Natural killer cell treated with Interleukin-12 subunit alpha and Interleukin-12 subunit beta and Interleukin-15 and Interleukin-18, amount 100 ng/mL, for 72 hours (primary cell): ENCODE measurements at regions not wholly inside any gene's neighbourhood (a gene's known extent, or its start where the extent isn't known, plus 50 kb on each side); places are given as distances from the start of the nearest gene placed in this dataset.
A peak's percentile ranks its signal among the peaks of the same experiment; 100 is the strongest.
"Not testable (repeated sequence)": the region's sequence is repeated elsewhere in the genome, so short reads cannot be mapped to it uniquely, and the experiment has no call there.

Source experiments
- ATAC-seq, 2 donors: fragments of 150-1000 bp; cut with Tn5 transposase in 1 of 2; sonication (Bioruptor Pico), chemical (Tn5 transposase) in 1 of 2; 2 replicates each; pipeline ENCODE4 v1.10.0; 2021
- DNase-seq: peaks from one replicate; pipeline ENCODE4 v3.0.0; 2022; ENCODE audit warnings: low spot score
- H3K27ac Mint-ChIP-seq, 2 donors: 1 replicate in 1 of 2; 2 replicates in 1 of 2; pipeline ENCODE4 v1.8.0; 2022; ENCODE audit warnings: mixed read lengths in 2 of 2, mild to moderate bottlenecking in 1 of 2, moderate library complexity in 1 of 2
- H3K27me3 Mint-ChIP-seq, 2 donors: 1 replicate in 1 of 2; 2 replicates in 1 of 2; pipeline ENCODE4 v1.8.0; 2022; ENCODE audit warnings: mixed read lengths in 2 of 2
- H3K36me3 Mint-ChIP-seq: one replicate; pipeline ENCODE4 v1.8.0; 2022; ENCODE audit warnings: mixed read lengths
- H3K4me1 Mint-ChIP-seq, 2 donors: 1 replicate in 1 of 2; 2 replicates in 1 of 2; pipeline ENCODE4 v1.8.0; 2022; ENCODE audit warnings: low read depth in 2 of 2, mixed read lengths in 2 of 2, mild to moderate bottlenecking in 1 of 2
- H3K4me3 Mint-ChIP-seq: one replicate; pipeline ENCODE4 v1.8.0; 2022; ENCODE audit warnings: mixed read lengths
- H3K9me3 Mint-ChIP-seq: 2 replicates; pipeline ENCODE4 v1.8.0; 2022; ENCODE audit warnings: mixed read lengths

DNA sequence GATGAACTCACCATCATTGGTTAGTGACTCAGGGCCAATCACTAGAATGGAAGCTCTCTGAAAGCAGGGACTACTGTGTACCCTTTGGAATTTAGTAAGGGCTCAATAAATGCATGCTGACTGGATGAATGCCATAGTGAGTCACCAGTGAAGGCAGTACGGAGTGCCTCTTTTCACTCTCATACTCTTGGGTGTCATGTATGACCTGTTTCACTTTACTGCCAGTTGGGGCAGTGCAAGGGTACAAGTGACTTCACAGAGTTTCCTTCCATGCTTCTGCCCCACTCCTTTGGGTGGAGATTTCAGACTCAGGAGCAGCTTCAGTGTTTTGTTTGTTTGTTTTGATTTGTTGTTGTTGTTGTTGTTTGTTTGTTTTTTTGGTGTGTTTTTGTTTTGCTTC, 57.7 kb downstream of the SOX3 start:
- Mint-ChIP-seq H3K4me1 (no peaks in the 10 kb centered on the region), H3K9me3 (no peaks in the 10 kb centered on the region), H3K4me3 (no peak overlapping the region)

DNA sequence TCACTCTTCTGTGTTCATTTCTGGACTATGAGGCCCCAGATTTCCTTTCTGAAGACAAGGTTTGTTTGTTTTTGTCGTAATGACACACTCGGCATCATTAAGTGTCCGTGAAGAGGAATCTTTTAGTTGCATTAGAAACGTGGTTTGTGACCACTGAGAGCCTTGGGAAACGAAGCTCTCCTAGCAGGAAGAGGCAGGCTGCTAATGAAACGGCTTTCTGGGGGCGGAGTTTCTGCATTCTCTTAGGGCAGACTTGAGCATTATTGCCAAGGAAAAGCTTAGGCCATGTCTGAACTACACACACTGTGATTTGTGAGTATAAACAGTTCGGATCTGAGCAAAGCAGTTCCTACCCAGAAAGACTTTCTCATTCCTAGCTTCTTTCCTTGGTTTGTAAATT, 64.0 kb downstream of the SOX3 start:
- Mint-ChIP-seq H3K36me3 (no peaks in the 10 kb centered on the region), H3K9me3 (no peaks in the 10 kb centered on the region), H3K27me3 (peaks cover 0 to 2% of the 10 kb centered on the region in 2 donors), H3K4me3 (no peak overlapping the region), H3K4me1 (no peaks in the 10 kb centered on the region), H3K27ac (no peak overlapping the region)
- DNase-seq (no peak), ATAC-seq (no peak)

More for the DNA sequence above, 57.7 kb downstream of the SOX3 start:
- Mint-ChIP-seq H3K27ac (no peak overlapping the region), H3K27me3 (peaks cover 0 to 5% of the 10 kb centered on the region in 2 donors), H3K36me3 (no peaks in the 10 kb centered on the region)
- DNase-seq (no peak), ATAC-seq (no peak)

DNA sequence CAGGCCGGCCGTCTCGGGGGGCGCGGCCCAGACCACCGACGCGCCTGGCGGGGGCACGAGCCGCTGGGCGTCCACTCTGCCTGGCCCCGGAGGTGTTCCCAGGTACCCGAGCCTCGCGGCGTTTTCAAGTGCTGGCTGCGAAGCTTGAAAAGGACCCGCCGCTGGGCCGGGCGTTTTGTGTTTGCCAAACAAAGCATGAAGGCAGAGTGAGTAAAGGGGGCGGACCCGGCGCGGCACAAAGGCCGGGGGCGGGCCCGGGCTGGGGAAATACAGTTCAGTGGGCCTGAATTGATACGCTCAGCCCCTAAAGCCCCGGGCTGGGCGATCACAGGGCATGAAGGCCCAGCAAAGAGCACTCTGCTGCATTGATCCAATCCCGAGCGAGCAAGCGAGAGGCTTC, 65.4 kb downstream of the SOX3 start:
- H3K4me1 Mint-ChIP-seq: no peaks in the 10 kb centered on the region
- H3K4me3 Mint-ChIP-seq: no peak overlapping the region
- no peaks in the 10 kb centered on the region for H3K9me3 Mint-ChIP-seq
- ATAC-seq (peak in 1 of 2 donors; percentile 40), DNase-seq (no peak)
- H3K27me3 Mint-ChIP-seq: peaks cover 0 to 5% of the 10 kb centered on the region in 2 donors
- no peaks in the 10 kb centered on the region for H3K36me3 Mint-ChIP-seq
- H3K27ac Mint-ChIP-seq: no peak overlapping the region

DNA sequence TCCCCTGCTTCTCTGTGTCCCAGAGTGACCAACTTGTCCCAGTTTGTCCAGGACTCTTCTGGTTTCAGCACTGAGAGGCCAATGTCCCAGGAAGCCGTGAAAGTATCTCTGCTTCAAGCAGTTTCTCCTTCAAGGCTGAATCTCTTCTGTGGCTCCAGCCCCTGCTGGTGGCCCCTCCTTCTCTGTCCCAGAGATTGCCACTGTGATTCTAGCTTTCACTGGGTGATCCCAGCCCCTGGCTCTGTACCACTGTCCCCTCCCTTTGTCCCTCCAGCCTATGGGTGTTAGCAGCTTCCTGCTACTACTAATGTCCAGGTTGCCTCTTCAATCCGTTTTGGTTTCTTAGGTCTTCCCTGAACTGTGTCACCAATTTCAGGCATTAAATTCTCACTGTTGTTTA, 70.5 kb downstream of the SOX3 start:
- Mint-ChIP-seq H3K4me3 (no peak overlapping the region), H3K27ac (no peak overlapping the region), H3K27me3 (peaks cover 0 to 4% of the 10 kb centered on the region in 2 donors), H3K4me1 (no peaks in the 10 kb centered on the region), H3K36me3 (no peaks in the 10 kb centered on the region), H3K9me3 (no peaks in the 10 kb centered on the region)
- ATAC-seq (no peak), DNase-seq (no peak)

DNA sequence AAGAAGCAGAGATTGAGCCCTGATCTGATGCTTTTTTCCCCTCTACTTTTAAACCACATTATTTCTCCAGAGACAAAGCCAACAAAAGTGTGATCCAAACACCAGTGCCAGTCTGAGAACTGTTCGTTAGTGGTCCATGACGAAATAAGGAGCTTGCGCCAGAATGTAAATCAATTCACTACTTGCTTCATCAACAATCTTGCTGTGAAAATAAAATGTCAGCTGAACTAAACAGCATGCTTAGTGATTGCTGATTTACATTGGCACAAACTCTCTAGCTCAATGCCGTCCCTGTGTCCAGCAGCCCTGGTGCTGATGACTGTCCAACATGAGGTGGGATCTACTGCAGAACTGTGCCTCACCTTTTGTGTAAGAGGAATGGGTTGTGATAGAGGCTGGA, 71.3 kb downstream of the SOX3 start:
- ATAC-seq: no peak

DNA sequence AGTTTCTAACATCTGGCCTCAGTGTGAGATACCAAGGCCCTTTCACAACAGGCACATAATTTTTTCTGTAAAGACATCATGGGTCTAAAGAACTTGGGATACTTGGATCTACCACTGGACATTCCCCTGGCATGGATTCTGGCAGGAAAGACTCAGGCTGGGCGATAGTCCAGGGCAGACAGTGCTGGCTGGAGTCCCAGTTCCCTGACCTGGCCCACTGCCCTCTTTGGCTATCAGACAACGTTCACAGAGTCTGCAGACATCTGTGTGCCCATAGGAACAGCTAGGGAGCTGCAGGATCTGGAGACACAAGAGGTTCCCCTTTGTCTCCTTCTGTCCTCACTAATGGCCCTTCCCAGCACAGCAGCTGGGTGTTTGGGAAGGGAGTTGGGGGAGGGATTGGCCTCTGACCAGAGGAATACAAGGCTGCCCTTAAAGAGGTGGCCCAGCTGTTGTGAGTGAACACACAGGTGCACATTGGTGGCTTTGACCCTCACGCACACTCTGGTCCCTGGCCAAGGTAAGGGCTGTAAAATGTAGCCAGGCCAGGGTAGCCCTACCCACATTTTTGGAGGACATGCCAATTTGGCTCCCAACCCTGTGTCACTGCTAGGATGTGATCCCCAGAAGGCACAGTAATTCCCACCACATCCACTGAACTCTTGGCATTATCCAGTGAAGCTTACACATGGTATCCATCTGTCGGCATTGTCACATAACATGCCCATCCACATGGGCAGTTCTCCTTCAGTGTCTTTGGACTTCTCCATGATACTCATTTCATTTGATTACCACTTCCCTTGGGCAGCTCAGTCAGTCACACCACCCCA, 72.3 kb downstream of the SOX3 start:
- ATAC-seq (peak in 1 of 2 donors; percentile 26), DNase-seq (no peak)
- Mint-ChIP-seq H3K27me3 (peaks cover 0 to 6% of the 10 kb centered on the region in 2 donors), H3K4me3 (no peak overlapping the region), H3K27ac (no peak overlapping the region), H3K9me3 (peaks cover 4% of the 10 kb centered on the region), H3K4me1 (no peaks in the 10 kb centered on the region), H3K36me3 (no peaks in the 10 kb centered on the region)

More for the DNA sequence above, 71.3 kb downstream of the SOX3 start:
- peaks cover 4% of the 10 kb centered on the region for H3K9me3 Mint-ChIP-seq
- no peaks in the 10 kb centered on the region for H3K36me3 Mint-ChIP-seq
- no peaks in the 10 kb centered on the region for H3K4me1 Mint-ChIP-seq
- DNase-seq: no peak
- no peak overlapping the region for H3K27ac Mint-ChIP-seq
- H3K27me3 Mint-ChIP-seq: peaks cover 0 to 6% of the 10 kb centered on the region in 2 donors
- no peak overlapping the region for H3K4me3 Mint-ChIP-seq

DNA sequence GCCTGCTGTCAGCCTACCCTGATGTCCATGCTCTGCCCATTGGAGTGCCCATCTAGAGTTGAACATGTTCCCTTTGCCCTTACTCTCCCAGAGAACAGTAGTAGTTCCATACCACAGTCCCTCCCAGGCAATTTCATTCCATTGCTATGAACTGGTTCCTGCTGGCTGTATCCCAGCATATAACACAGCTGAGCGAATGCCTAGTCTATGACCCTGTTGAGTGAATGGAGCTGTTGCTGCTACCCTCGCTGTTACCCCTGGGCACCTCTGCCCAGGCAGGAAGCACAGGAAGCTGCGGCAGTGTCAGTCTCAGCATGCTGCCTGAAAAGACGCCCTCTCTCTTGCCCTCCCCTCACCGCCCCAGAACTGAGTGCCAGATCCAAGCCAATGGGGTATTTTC, 73.3 kb downstream of the SOX3 start:
- ATAC-seq: no peak
- H3K4me3 Mint-ChIP-seq: no peak overlapping the region
- peaks cover 4% of the 10 kb centered on the region for H3K9me3 Mint-ChIP-seq
- H3K27ac Mint-ChIP-seq: no peak overlapping the region
- peaks cover 0 to 6% of the 10 kb centered on the region in 2 donors for H3K27me3 Mint-ChIP-seq
- no peaks in the 10 kb centered on the region for H3K4me1 Mint-ChIP-seq
- H3K36me3 Mint-ChIP-seq: no peaks in the 10 kb centered on the region
- DNase-seq: no peak

DNA sequence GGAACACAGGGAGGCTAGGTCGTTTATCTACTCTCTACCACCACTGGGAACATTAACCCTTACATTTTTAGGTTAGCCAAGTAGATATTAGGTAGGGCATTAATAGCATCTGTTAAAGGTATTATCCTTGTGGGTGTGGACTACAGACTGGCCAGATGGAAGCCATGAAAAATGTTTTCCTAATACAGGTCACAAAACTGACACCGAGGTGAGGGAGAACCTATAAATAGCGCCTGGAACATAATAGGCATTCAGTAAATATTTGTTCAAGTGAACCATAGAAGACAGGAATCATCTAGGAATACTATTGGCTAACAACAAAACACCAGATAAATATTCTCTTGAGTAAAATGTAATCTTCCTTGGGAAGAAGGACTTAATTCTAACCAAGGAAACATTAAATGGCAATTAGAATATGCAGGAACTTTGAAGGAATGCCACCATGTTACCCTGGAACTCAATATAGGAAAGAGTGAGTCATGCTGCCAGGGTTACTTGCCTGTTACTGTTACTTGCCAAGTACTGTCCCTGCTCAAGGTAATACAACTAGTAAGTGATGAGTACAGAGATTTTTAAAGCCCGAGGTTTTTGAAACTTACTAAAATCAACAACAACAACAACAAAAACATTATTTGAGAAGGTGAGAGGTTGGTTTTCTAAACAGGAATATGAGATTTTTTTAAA, 79.0 kb downstream of the SOX3 start:
- H3K4me1 Mint-ChIP-seq: no peaks in the 10 kb centered on the region
- no peak for DNase-seq
- no peak overlapping the region for H3K4me3 Mint-ChIP-seq
- ATAC-seq: no peak
- peaks cover 0 to 3% of the 10 kb centered on the region in 2 donors for H3K27me3 Mint-ChIP-seq
- no peaks in the 10 kb centered on the region for H3K36me3 Mint-ChIP-seq
- H3K27ac Mint-ChIP-seq: no peak overlapping the region
- peaks cover 4% of the 10 kb centered on the region for H3K9me3 Mint-ChIP-seq

DNA sequence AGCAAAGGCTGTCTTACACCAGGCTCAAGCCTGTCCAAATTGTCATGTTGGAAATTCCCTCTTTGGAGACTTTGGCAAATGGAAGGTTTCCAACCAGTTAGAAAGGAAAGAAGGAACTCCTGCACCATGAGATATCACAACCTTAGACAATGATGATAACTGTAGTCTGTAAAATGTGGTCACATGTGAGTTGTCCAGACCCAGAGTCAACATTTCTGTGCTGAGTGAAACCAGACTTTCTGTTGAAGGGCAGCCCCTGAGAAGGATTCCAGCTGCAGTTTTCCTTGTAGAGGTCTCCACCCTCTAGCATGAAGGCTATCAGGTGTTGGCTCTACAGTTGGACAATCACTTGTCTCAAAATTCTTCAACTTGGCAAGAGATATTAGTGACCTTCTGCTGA, 82.4 kb downstream of the SOX3 start:
- Mint-ChIP-seq H3K9me3 (no peaks in the 10 kb centered on the region), H3K4me3 (no peak overlapping the region), H3K27me3 (no peaks in the 10 kb centered on the region), H3K27ac (no peak overlapping the region), H3K36me3 (no peaks in the 10 kb centered on the region), H3K4me1 (no peaks in the 10 kb centered on the region)
- DNase-seq: no peak
- no peak for ATAC-seq

DNA sequence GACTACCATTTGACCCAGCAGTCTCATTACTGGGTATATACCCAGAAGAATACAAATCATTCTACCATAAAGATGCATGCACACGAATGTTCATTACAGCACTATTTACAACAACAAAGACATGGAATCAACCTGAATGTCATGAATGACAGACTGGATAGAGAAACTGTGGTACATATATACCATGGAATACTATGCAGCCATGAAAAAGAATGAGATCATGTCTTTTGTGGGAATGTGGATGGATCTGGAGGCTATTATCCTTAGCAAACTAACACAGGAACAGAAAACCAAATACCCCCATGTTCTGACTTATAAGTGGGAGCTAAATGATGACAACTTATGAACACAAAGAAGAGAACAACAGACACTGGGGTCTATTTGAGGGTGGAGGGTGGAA, 102.7 kb downstream of the SOX3 start:
- H3K4me1 Mint-ChIP-seq, H3K9me3 Mint-ChIP-seq: not testable (repeated sequence)

DNA sequence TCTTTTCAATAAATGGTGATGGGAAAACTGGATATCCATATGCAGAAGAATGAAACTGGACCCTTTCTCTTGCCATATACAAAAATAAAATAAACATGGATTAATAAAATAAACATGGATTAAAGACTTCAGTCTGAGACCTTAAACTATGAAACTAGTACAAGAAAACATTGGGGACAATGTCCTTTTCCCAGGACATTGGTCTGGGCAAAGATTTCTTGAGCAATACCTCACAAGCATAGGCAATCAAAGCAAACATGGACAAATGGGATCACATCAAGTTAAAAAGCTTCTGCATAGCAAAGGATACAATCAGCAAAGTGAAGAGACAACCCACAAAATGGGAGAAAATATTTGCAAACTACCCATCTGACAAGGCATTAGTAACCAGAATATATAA, 108.5 kb downstream of the SOX3 start:
- H3K27me3 Mint-ChIP-seq, H3K36me3 Mint-ChIP-seq, H3K27ac Mint-ChIP-seq, H3K9me3 Mint-ChIP-seq, H3K4me3 Mint-ChIP-seq, DNase-seq, ATAC-seq, H3K4me1 Mint-ChIP-seq: not testable (repeated sequence)

More for the DNA sequence above, 102.7 kb downstream of the SOX3 start:
- not testable (repeated sequence) for ATAC-seq, H3K27ac Mint-ChIP-seq, H3K4me3 Mint-ChIP-seq, DNase-seq, H3K27me3 Mint-ChIP-seq, H3K36me3 Mint-ChIP-seq

DNA sequence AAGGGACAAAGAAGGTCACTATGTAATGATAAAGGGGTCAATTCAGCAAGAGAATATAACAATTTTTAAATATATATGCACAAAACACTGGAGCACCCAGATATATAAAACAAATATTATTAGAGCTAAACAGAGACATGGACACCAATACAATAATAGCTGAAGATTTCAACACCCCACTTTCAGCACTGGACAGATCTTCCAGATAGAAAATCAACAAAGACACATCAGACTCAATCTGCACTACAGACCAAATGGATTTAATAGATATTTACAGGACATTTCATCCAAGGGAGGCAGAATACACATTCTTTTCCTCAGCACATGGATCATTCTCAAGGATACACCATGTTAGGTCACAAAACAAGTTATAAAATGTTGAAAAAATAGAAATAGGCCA, 111.4 kb downstream of the SOX3 start:
- no peak for ATAC-seq
- H3K4me1 Mint-ChIP-seq: no peaks in the 10 kb centered on the region
- no peaks in the 10 kb centered on the region for H3K36me3 Mint-ChIP-seq
- no peak overlapping the region for H3K27ac Mint-ChIP-seq
- no peak for DNase-seq
- peaks cover 0 to 7% of the 10 kb centered on the region in 2 donors for H3K27me3 Mint-ChIP-seq
- peaks cover under 1% of the 10 kb centered on the region for H3K9me3 Mint-ChIP-seq
- no peak overlapping the region for H3K4me3 Mint-ChIP-seq

DNA sequence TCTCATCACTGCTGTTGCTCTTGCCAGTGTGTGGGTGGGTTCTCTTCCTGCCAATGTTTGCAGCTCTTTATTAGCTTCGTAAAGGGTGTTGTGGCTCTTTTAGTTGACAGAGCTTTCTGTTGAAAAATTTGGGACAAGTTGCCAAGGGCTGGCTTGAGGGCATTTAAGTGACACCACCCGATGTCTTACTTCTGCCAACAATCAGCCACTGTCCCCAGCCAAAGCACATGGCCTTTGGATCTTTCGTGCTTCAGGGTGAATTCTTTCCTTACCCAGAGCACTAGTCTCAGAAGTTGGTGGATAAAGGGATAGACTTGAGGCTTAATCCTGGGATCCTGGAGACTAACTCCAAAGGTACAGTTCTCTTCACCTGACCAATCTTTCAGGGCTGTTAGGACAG, 113.6 kb downstream of the SOX3 start:
- Mint-ChIP-seq H3K9me3 (no peaks in the 10 kb centered on the region), H3K4me3 (no peak overlapping the region), H3K4me1 (no peaks in the 10 kb centered on the region), H3K27me3 (peaks cover 0 to 2% of the 10 kb centered on the region in 2 donors), H3K36me3 (no peaks in the 10 kb centered on the region), H3K27ac (no peak overlapping the region)
- no peak for ATAC-seq
- DNase-seq: no peak

DNA sequence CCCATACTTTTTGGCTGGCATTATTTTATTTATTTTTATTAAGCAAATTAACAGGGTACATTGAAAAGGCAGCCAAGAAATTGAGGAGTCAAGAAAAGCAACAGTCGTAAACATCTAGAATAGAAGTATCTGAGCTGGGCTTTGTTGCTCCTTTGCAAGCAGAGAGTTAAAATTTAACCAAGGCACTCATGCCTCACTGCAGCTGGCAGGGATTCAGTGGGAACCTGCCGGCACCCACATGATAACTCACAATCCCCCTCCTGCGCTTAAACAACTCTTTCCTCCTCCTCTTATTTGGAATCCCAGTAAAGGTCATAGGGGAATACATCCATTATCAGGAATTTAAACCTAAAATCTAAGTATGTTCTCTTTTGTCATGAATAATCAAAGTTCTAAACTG, 115.5 kb downstream of the SOX3 start:
- Mint-ChIP-seq H3K27ac (no peak overlapping the region), H3K27me3 (peaks cover 0 to 2% of the 10 kb centered on the region in 2 donors), H3K36me3 (no peaks in the 10 kb centered on the region), H3K4me3 (no peak overlapping the region), H3K4me1 (no peaks in the 10 kb centered on the region), H3K9me3 (no peaks in the 10 kb centered on the region)
- DNase-seq (no peak), ATAC-seq (no peak)
